SIG-M5 (cell line): ENCODE measurements at regions not wholly inside any gene's neighbourhood (a gene's known extent, or its start where the extent isn't known, plus 50 kb on each side); places are given as distances from the start of the nearest gene placed in this dataset.
"Not testable (repeated sequence)": the region's sequence is repeated elsewhere in the genome, so short reads cannot be mapped to it uniquely, and the experiment has no call there.

Source experiments
- DNase-seq: peaks from one replicate; lab custom pipeline; 2025; lab: John Stamatoyannopoulos, UW

GRCh38 chr5:29042152-29042551, 2003.8 kb upstream of the CDH9 start:
- DNase-seq: no peak

GRCh38 chr5:29040404-29040803, 2002.0 kb upstream of the CDH9 start:
- no peak for DNase-seq

DNA sequence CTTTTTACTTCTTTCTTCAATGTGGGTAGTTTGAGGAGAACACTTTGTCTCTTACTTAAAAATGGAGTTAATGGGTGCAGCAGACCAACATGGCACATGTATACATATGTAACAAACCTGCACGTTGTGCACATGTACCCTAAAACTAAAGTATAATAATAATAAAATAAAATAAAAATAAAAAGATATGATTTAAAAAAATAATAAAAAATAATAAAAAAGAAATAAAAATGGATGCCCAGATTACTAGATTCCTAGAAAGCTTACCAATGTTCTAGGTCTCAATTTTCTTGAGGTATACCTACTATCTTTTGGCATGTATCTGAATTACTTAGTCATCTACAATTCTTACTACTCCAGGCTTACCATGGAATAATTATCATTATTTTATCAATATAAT, 2001.6 kb upstream of the CDH9 start:
- no peak for DNase-seq

- no peak for DNase-seq
Observed at GRCh38 chr5:29037716-29038115, 1999.3 kb upstream of the CDH9 start.

GRCh38 chr5:29024052-29024451, 1985.7 kb upstream of the CDH9 start:
- no peak for DNase-seq

GRCh38 chr5:29023541-29023940, 1985.2 kb upstream of the CDH9 start:
- no peak for DNase-seq

- DNase-seq: no peak
Observed at GRCh38 chr5:29017501-29017900, 1979.1 kb upstream of the CDH9 start.

- no peak for DNase-seq
Observed at GRCh38 chr5:29016067-29016466, 1977.7 kb upstream of the CDH9 start.

DNA sequence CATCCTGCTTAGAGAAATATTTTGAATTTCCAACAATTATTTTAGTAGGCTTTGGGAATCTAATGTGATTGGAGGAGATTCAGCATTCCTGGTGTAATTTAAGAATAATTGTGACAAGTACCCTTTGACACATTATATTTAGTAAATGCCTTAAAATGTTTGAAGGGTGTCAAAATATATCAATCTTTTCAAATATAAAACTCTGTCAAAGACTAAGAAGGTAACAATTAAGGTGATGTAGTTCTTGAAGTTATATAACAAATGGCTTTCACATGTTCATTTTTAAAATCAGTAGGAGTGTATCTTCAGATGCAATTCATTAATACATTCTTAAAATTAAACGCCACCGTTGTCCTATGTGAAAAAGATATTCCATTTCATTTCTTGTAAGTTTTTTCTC, 1977.1 kb upstream of the CDH9 start:
- DNase-seq: no peak

- no peak for DNase-seq
Observed at GRCh38 chr5:29005386-29005785, 1967.0 kb upstream of the CDH9 start.

DNA sequence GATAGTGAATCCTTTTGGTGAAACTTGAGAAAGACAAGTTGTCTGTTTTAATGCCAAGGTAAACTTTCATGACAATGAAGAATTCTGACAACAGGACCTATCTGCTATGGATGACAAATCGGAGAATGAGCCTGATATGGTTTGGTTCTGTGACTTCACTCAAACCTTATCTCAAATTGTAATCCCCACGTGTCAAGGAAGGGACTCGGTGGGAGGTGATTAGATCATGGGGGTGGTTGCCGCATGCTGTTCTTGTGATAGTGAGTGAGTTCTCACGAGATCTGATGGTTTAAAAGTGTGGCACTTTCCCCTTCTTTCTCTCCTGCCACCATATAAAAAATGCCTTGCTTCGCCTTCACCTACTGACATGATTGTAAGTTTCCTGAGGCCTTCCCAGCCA, 1964.1 kb upstream of the CDH9 start:
- no peak for DNase-seq

DNA sequence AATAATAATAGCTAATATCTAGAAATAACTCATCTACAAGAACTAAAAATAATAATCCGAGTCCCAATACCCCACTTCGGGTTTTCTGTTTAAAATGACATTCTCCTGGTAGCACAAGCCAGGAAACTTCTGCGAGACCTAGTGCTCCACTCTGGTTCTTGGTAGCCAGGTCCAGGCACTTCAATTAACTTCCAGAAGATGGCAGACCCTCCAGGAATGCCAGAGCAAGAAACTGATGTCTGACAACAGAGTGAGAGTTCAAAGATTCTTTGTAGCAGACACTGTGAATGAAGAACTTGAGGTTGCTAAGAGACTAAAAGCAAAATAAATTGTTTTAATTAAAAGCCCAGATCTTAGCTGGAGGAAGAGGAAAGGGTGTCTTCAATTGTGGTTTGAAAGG, 1963.3 kb upstream of the CDH9 start:
- DNase-seq: no peak

DNA sequence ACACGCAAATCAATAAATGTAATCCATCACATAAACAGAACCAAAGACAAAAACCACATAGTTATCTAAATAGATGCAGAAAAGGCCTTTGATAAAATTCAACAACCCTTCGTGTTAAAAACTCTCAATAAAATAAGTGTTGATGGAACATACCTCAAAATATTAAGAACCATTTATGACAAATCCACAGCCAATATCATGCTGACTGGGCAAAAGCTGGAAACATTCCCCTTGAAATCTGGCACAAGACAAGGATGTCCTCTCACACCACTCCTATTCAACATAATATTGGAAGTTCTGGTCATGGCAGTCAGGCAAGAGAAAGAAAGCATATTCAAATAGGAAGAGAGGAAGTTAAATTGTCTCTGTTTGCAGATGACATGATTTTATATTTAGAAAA, 1946.3 kb upstream of the CDH9 start:
- DNase-seq: no peak

GRCh38 chr5:28975508-28975907, 1937.1 kb upstream of the CDH9 start:
- DNase-seq: no peak

GRCh38 chr5:28967848-28968247, 1929.5 kb upstream of the CDH9 start:
- DNase-seq: no peak

- DNase-seq: no peak
Observed at GRCh38 chr5:28961816-28962215, 1923.4 kb upstream of the CDH9 start.

DNA sequence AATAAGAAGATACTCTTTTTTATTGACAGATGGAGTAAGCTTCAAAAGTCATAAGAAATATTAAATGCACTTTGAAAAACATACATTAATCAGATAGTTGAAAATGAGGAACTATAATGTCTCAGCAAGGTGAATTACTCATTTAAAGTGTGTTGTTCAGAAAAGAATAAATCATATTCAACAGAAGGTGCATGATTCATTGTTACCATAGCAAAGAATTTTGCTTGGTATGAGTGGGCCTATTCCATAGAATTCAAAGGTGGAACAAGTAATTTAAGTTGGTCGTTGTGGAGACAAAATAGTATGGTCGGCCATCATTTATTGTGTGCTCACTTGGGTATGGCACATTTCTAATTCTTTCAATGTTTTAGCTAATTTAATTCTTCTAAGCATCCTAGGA, 1920.2 kb upstream of the CDH9 start:
- no peak for DNase-seq

DNA sequence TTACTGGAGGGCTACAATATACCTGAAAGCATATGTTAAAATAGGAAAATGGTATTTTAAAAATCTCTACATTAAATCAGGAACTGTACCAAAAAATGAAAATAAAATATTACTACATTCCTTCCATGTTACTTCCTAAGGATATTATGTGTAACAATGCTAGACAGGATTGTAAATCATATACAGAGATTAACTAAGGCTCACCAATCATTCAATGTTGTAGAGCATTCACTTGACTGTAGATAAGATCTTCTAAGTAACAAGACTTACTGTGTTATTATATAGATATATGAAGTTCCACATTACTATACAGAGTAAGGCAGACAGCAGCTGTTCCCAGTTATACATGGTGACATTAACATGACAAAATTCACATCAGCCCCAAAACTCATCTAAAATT, 1919.1 kb upstream of the CDH9 start:
- DNase-seq: no peak

GRCh38 chr5:28954074-28954473, 1915.7 kb upstream of the CDH9 start:
- no peak for DNase-seq

- no peak for DNase-seq
Observed at GRCh38 chr5:28947865-28948264, 1909.5 kb upstream of the CDH9 start.

- no peak for DNase-seq
Observed at GRCh38 chr5:28945859-28946258, 1907.5 kb upstream of the CDH9 start.

GRCh38 chr5:28929366-28929765, 1891.0 kb upstream of the CDH9 start:
- DNase-seq: not testable (repeated sequence)

- DNase-seq: not testable (repeated sequence)
Observed at GRCh38 chr5:28928327-28928790, 1890.0 kb upstream of the CDH9 start.

DNA sequence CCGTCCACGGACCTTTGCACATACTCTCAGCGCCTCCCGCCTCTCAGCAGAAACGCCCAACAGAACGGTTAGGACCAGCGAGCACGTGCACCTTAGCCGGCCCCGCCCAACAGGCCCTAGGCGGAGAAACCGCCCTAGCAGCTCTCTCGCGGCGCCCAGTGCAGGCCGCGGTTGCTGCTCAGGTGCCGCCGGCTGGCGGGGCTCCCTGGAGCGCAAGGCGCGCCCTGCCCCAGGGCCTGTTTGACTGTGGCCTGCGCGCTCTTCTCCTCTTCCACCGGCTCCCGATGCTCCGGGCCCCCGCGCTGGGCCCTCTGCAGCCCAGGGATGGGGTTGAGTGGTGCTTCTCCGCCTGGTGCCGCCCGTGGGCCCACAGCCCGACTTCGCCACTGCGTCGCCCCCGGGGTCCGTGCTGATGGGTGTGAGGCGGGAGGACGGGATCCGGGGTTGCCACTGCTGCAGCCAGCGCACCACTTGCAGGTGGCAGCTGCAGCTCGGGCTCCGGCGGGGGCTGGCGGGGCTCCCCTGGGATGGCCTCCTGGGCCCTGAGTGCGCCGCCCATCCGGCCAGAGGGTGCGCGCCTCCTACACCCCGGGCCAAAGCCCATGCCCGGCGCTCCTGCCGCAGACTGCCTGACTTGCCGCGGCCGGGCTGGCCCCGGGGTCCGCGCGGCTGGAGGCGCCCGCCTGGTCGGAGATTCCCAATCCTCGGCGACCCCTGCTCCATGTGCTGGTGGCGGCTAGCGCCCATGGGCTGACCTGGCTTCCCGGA, 1889.4 kb upstream of the CDH9 start:
- no peak for DNase-seq
